ENCODE measurements at regions not wholly inside any gene's neighbourhood (a gene's known extent, or its start where the extent isn't known, plus 50 kb on each side); places are given as distances from the start of the nearest gene placed in this dataset.

- DNase-seq: no peak
These were observed 183.1 kb upstream of the MC4R start for GRCh38 chr18:60555625-60556024.

GRCh38 chr18:60556326-60556725 is 183.8 kb upstream of the MC4R start:
- DNase-seq: no peak

- DNase-seq: no peak
These were observed 187.5 kb upstream of the MC4R start for GRCh38 chr18:60560071-60560470.

- DNase-seq: no peak
These were observed 190.5 kb upstream of the MC4R start for GRCh38 chr18:60563082-60563481.

GRCh38 chr18:60568220-60568619 is 195.6 kb upstream of the MC4R start:
- no peak for DNase-seq

GRCh38 chr18:60570172-60570571 is 197.6 kb upstream of the MC4R start:
- DNase-seq: no peak

- DNase-seq: no peak
These were observed 204.9 kb upstream of the MC4R start for GRCh38 chr18:60577457-60577856.

- DNase-seq: no peak
These were observed 213.1 kb upstream of the MC4R start for GRCh38 chr18:60585670-60586069.

GRCh38 chr18:60593249-60593648 is 220.7 kb upstream of the MC4R start:
- DNase-seq: no peak

- no peak for DNase-seq
These were observed 224.4 kb upstream of the MC4R start for GRCh38 chr18:60596928-60597327.

- DNase-seq: no peak
These were observed 226.7 kb upstream of the MC4R start for GRCh38 chr18:60599267-60599666.

- no peak for DNase-seq
These were observed 227.4 kb upstream of the MC4R start for GRCh38 chr18:60599995-60600394.

GRCh38 chr18:60601249-60601648 is 228.7 kb upstream of the MC4R start:
- DNase-seq: no peak

GRCh38 chr18:60623331-60623730 is 250.8 kb upstream of the MC4R start:
- no peak for DNase-seq

- DNase-seq: no peak
These were observed 251.6 kb upstream of the MC4R start for GRCh38 chr18:60624207-60624606.

GRCh38 chr18:60639836-60640235 is 267.3 kb upstream of the MC4R start:
- no peak for DNase-seq

GRCh38 chr18:60643009-60643408 is 270.4 kb upstream of the MC4R start:
- DNase-seq: no peak

GRCh38 chr18:60646725-60647124 is 274.1 kb upstream of the MC4R start:
- DNase-seq: no peak

GRCh38 chr18:60649107-60649506 is 276.5 kb upstream of the MC4R start:
- DNase-seq: no peak

- DNase-seq: no peak
These were observed 277.4 kb upstream of the MC4R start for GRCh38 chr18:60649842-60650536.

- no peak for DNase-seq
These were observed 281.7 kb upstream of the MC4R start for GRCh38 chr18:60654298-60654697.

- no peak for DNase-seq
These were observed 284.0 kb upstream of the MC4R start for GRCh38 chr18:60656553-60656952.

GRCh38 chr18:60662491-60662890 is 289.9 kb upstream of the MC4R start:
- DNase-seq: no peak

- DNase-seq: no peak
These were observed 290.8 kb upstream of the MC4R start for GRCh38 chr18:60663060-60663989.

Data from NCI-H187 treated with DMSO at 0.1 percent for 48 hours (cell line).